Activated CD4-positive, alpha-beta memory T cell treated with anti-CD3 and anti-CD28 coated beads, Interleukin-2, amount 10 ng/mL, durations not matched to agents 7 days and 5 days (primary cell): ENCODE measurements at regions not wholly inside any gene's neighbourhood (a gene's known extent, or its start where the extent isn't known, plus 50 kb on each side); places are given as distances from the start of the nearest gene placed in this dataset.

ENCODE experiments used
- CTCF ChIA-PET: fragments of 350-600 bp; sonication (Branson Sonifier 250); formaldehyde crosslinking; loops from one replicate; lab custom pipeline; 2021; ENCODE audit warnings: antibody characterized with exemption, inconsistent platforms; lab: Charles Lee
- POLR2A ChIA-PET: fragments of 350-600 bp; sonication (Branson Sonifier 250); formaldehyde crosslinking; loops from one replicate; lab custom pipeline; 2021; ENCODE audit warnings: antibody characterized with exemption; lab: Charles Lee
- DNase-seq: peaks from one replicate; pipeline ENCODE4 v3.0.0-alpha.2; 2020
- H3K27ac Mint-ChIP-seq: one replicate; pipeline ENCODE4 v1.8.0; 2021; ENCODE audit warnings: mild to moderate bottlenecking, mixed read lengths
- H3K27me3 Mint-ChIP-seq: one replicate; pipeline ENCODE4 v1.8.0; 2021; ENCODE audit warnings: mixed read lengths
- H3K36me3 Mint-ChIP-seq: one replicate; pipeline ENCODE4 v1.8.0; 2021; ENCODE audit warnings: low read depth, mixed read lengths
- H3K4me1 Mint-ChIP-seq: one replicate; pipeline ENCODE4 v1.8.0; 2021; ENCODE audit warnings: mixed read lengths
- H3K4me3 Mint-ChIP-seq: one replicate; pipeline ENCODE4 v1.8.0; 2021; ENCODE audit warnings: mild to moderate bottlenecking, mixed read lengths
- H3K9me3 Mint-ChIP-seq: one replicate; pipeline ENCODE4 v1.8.0; 2021; ENCODE audit warnings: mixed read lengths

DNA sequence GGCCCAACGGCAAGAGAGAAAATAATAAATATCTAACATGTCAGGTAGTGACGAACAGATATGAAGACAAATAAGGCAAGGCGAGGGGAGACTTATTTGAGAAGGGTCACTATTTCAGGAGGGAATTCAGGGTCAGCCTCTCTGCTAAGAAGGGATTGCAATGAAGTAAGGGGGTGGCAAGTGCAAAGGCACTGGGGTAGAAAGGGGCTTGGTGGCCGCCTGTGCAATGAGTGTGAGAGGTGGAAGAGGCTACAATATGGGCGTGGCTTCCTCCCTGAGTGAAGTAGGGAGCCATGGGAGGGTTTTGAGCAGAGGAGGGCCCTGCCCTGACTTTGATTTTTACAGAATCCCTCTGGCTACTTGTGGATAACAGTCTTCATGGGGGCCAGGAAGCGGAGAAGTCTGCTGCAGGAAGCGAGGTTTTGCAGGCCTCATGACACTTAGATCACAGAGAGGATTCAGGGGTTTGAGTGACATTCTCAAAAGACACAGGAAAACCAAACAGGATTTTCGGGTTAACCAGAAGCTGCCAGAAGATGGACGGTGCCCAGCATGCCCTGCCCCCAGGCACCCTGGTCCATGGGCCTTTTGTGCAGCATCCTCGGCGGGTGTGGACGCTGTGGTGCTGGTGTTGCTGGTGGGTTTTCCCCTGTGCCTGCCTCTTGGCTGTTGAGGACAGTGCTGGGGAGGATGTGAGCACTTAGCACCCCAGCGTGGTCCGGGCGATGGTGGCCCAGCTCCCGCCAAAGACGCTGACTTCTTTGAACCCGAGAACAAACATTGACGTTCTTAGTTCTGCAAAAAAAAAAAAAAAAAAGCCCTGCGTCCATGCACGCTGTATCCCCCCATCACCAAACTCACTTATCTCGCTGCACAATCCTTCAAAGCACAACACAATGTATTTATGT is 124.2 kb upstream of the PTPN1 start:
- H3K27ac Mint-ChIP-seq = peak overlapping the region; percentile 76
- ChIA-PET POLR2A (interaction anchor here (0.7 to 1.5 kb wide), 4 partner anchors 9 to 101 kb away, joined by 3 to 4 read pairs (median 3); no protein-coding TSS in a partner anchor), CTCF (interaction anchor here (0.7 kb wide), 1 partner anchor 9 kb away, joined by 5 read pairs; no protein-coding TSS in a partner anchor)
- H3K4me3 Mint-ChIP-seq = peak overlapping the region; percentile 33
- H3K4me1 Mint-ChIP-seq = peaks cover 78% of the 10 kb centered on the region
- H3K36me3 Mint-ChIP-seq = no peaks in the 10 kb centered on the region
- H3K27me3 Mint-ChIP-seq = peaks cover 1% of the 10 kb centered on the region
- peak; percentile 85 for DNase-seq
- H3K9me3 Mint-ChIP-seq = no peaks in the 10 kb centered on the region

GRCh38 chr20:50386641-50386960 is 123.6 kb upstream of the PTPN1 start:
- DNase-seq = no peak
- CTCF ChIA-PET = no interaction called here
- Mint-ChIP-seq H3K4me3 (peak overlapping the region; percentile 25), H3K27ac (peak overlapping the region; percentile 76), H3K27me3 (peaks cover 1% of the 10 kb centered on the region), H3K36me3 (no peaks in the 10 kb centered on the region), H3K9me3 (no peaks in the 10 kb centered on the region), H3K4me1 (peaks cover 72% of the 10 kb centered on the region)
- POLR2A ChIA-PET = interaction anchor here (1.0 to 1.5 kb wide), 4 partner anchors 9 to 195 kb away, joined by 3 to 4 read pairs (median 3); no protein-coding TSS in a partner anchor

- H3K4me3 Mint-ChIP-seq = no peak overlapping the region
- no peak overlapping the region for H3K27ac Mint-ChIP-seq
- POLR2A ChIA-PET = interaction anchor here (1.1 to 1.5 kb wide), 3 partner anchors 8 to 196 kb away, joined by 3 read pairs; no protein-coding TSS in a partner anchor
Observed at GRCh38 chr20:50387218-50387995, 122.8 kb upstream of the PTPN1 start.

GRCh38 chr20:50387996-50388332 is 122.2 kb upstream of the PTPN1 start:
- DNase-seq = no peak
- no peaks in the 10 kb centered on the region for H3K36me3 Mint-ChIP-seq
- CTCF ChIA-PET = interaction anchor here (1.2 kb wide), 1 partner anchor 47 kb away, joined by 3 read pairs; no protein-coding TSS in a partner anchor
- no peak overlapping the region for H3K27ac Mint-ChIP-seq
- no peaks in the 10 kb centered on the region for H3K9me3 Mint-ChIP-seq
- POLR2A ChIA-PET = no interaction called here
- H3K27me3 Mint-ChIP-seq = peaks cover 1% of the 10 kb centered on the region
- H3K4me3 Mint-ChIP-seq = no peak overlapping the region
- H3K4me1 Mint-ChIP-seq = peaks cover 67% of the 10 kb centered on the region

More at GRCh38 chr20:50387218-50387995, 122.8 kb upstream of the PTPN1 start:
- no peaks in the 10 kb centered on the region for H3K36me3 Mint-ChIP-seq
- peaks cover 69% of the 10 kb centered on the region for H3K4me1 Mint-ChIP-seq
- H3K27me3 Mint-ChIP-seq = peaks cover 1% of the 10 kb centered on the region
- CTCF ChIA-PET = interaction anchor here (1.2 kb wide), 1 partner anchor 47 kb away, joined by 3 read pairs; no protein-coding TSS in a partner anchor
- H3K9me3 Mint-ChIP-seq = no peaks in the 10 kb centered on the region
- DNase-seq = no peak

DNA sequence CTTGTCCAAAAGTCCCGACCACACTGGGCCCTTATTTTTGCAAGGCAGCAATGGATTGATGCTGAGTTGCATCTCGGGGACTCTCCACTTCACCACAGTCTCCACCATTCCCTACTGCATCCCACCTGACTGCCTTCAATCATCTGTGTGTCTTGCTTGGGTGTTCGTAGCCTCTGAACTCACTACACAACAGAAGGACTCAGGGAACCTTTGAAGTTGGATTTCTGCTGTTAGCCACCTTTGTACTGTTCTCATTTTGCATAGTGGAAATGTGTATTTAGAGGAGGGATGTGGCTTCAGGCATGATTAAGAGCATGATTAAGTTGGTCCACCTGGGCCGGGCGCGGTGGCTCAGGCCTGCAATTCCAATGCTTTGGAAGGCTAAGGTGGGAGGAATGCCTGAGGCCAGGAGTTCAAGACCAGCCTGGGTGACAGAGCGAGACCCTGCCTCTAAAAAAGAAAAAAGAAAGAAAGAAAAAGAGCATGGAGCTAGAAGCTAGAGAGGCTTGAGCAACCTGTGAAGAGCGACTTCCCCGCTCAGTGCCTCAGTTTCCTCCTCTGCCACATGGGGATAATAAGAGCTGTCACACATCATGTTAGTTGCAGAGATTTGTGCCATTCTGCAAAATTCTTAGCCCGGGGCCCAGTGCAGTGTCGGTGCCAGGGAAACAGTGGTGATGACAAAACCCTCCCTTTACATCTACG is 121.3 kb upstream of the PTPN1 start:
- Mint-ChIP-seq H3K9me3 (no peaks in the 10 kb centered on the region), H3K4me1 (peaks cover 58% of the 10 kb centered on the region), H3K4me3 (no peak overlapping the region), H3K36me3 (no peaks in the 10 kb centered on the region), H3K27ac (no peak overlapping the region), H3K27me3 (peaks cover 1% of the 10 kb centered on the region)
- CTCF ChIA-PET = no interaction called here
- DNase-seq = no peak
- POLR2A ChIA-PET = no interaction called here

GRCh38 chr20:50389438-50389807 is 120.8 kb upstream of the PTPN1 start:
- CTCF ChIA-PET = no interaction called here
- Mint-ChIP-seq H3K27ac (no peak overlapping the region), H3K36me3 (no peaks in the 10 kb centered on the region), H3K4me1 (peaks cover 55% of the 10 kb centered on the region), H3K9me3 (no peaks in the 10 kb centered on the region), H3K27me3 (peaks cover 4% of the 10 kb centered on the region), H3K4me3 (no peak overlapping the region)
- POLR2A ChIA-PET = no interaction called here
- no peak for DNase-seq

- ChIA-PET POLR2A (no interaction called here), CTCF (interaction anchor here (0.6 kb wide), 1 partner anchor 72 kb away, joined by 3 read pairs; no protein-coding TSS in a partner anchor)
- H3K4me3 Mint-ChIP-seq = no peak overlapping the region
Observed at GRCh38 chr20:50389808-50390684, 120.1 kb upstream of the PTPN1 start.

GRCh38 chr20:50390685-50391443 is 119.3 kb upstream of the PTPN1 start:
- Mint-ChIP-seq H3K4me1 (peaks cover 41% of the 10 kb centered on the region), H3K27ac (no peak overlapping the region), H3K27me3 (peaks cover 6% of the 10 kb centered on the region), H3K36me3 (no peaks in the 10 kb centered on the region), H3K9me3 (no peaks in the 10 kb centered on the region), H3K4me3 (no peak overlapping the region)
- DNase-seq = no peak
- ChIA-PET POLR2A (interaction anchor here (0.8 kb wide), 1 partner anchor 51 kb away, joined by 4 read pairs; no protein-coding TSS in a partner anchor), CTCF (interaction anchor here (0.6 kb wide), 1 partner anchor 71 kb away, joined by 3 read pairs; no protein-coding TSS in a partner anchor)

More at GRCh38 chr20:50389808-50390684, 120.1 kb upstream of the PTPN1 start:
- Mint-ChIP-seq H3K27me3 (peaks cover 6% of the 10 kb centered on the region), H3K36me3 (no peaks in the 10 kb centered on the region), H3K9me3 (no peaks in the 10 kb centered on the region), H3K27ac (no peak overlapping the region), H3K4me1 (peaks cover 49% of the 10 kb centered on the region)
- DNase-seq = no peak

DNA sequence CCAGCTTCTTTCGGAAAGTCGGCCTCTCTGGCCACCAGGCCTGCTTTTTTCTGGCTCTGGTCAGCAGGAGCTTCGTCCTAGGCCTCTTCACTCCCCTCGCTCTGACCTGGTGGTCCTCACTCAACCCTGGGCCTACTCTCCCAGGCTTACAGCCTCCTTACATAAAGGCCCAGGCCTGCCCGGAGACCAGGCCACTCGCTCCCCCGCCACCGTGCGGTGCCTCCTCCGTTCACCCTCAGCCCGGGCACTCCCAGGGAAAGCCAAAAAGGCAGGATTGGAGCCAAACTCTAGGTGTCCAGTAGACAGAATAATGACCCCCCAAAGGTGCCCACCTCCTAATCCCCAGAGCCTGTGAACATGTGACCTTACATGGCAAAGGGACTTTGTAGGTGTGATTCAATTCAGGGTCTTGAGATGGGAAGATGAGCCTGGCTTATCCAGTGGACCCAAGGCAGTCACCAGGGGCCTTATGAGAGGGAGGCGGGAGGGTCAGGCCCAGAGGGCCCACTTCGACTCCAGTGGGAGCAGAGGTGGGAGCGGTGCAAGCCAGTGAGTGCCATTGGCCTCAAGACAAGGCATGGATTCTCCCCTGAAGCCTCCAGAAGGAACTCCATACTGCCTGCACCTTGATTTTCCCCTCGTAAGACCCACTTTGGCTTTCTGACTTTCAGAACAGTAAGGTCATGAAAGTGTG is 118.6 kb upstream of the PTPN1 start:
- ChIA-PET POLR2A (interaction anchor here (0.8 kb wide), 1 partner anchor 52 kb away, joined by 4 read pairs; no protein-coding TSS in a partner anchor), CTCF (no interaction called here)
- no peaks in the 10 kb centered on the region for H3K9me3 Mint-ChIP-seq

GRCh38 chr20:50392138-50392866 is 117.9 kb upstream of the PTPN1 start:
- no peaks in the 10 kb centered on the region for H3K36me3 Mint-ChIP-seq
- H3K27ac Mint-ChIP-seq = no peak overlapping the region
- DNase-seq = no peak
- H3K4me3 Mint-ChIP-seq = no peak overlapping the region
- peaks cover 6% of the 10 kb centered on the region for H3K27me3 Mint-ChIP-seq
- no peaks in the 10 kb centered on the region for H3K9me3 Mint-ChIP-seq
- ChIA-PET POLR2A (no interaction called here), CTCF (no interaction called here)
- H3K4me1 Mint-ChIP-seq = peaks cover 29% of the 10 kb centered on the region

More for the DNA sequence above, 118.6 kb upstream of the PTPN1 start:
- Mint-ChIP-seq H3K27me3 (peaks cover 6% of the 10 kb centered on the region), H3K27ac (no peak overlapping the region), H3K4me3 (no peak overlapping the region), H3K4me1 (peaks cover 34% of the 10 kb centered on the region), H3K36me3 (no peaks in the 10 kb centered on the region)
- DNase-seq = no peak
